ENCODE measurements at regions not wholly inside any gene's neighbourhood (a gene's known extent, or its start where the extent isn't known, plus 50 kb on each side); places are given as distances from the start of the nearest gene placed in this dataset.

DNA sequence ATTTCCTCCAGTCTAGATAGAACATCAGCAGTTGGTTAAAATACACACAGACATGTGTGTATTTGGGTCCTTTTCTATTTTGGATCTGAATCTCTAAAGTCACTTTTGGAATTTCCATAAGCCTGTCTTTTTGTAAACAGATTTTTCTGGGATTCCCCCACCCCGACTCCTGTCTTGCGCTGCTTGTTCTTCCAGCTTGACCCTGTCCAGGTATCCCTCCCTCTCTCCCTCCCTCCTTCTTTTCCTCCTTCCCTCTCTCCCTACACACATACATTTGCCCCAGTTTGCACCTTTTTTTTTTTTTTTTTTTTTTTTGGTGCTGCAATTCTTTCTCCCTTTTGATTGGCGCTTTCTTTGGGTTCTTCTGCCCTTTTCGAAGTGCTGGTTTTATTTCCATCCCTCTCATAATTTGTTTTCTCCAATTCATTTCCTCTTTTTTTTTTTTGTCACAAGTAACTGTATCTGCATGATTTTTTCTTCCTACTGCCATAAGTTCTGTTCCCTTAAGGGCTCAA lies 114.8 kb upstream of the SERTAD2 start:
- 16% methylated on average over 4 of the region's 4 CpGs for WGBS (ENCODE audit: insufficient coverage)
- CTCF ChIA-PET = interaction anchor here (1.2 to 2.3 kb wide), 4 partner anchors 10 to 115 kb away, joined by 3 to 7 read pairs (median 4); partner anchors contain the start of gene SERTAD2
- peak overlapping the region; percentile 76 to 90 for H3K27ac ChIP-seq (ENCODE audit: insufficient read depth in 1 of 2, low read depth in 1 of 2, low read length in 2 of 2, poor library complexity in 1 of 2, severe bottlenecking in 2 of 2)

DNA sequence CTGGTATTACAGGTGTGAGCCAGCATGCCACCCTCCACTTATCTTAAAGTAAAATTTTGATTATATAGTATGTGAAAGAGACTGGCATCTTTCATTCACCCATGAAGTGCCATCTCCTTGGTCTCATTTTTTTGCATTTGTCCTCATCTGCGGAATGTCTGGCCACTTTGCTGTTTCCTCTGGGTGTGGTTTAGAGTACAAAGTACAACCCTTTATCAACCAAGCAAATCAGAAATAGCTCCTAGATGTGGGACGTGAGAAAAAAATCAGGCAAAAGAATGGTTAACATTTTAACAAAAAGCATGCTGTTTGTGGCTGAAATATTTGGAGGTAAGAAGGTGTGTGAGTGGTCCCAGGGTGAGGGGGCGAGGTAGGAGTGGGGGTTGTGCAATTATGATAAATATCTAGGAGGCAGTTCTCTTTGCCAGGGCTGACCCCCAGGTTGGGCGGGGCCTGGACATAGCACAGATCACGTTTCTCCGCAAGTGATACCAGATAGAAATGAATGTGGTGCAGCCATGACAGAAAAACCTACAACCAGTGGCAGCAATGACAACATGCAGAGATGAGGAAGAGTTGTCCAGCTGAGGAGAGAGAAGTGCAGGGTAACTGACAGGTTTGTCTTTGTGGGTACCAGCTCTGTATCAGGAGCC lies 115.8 kb upstream of the SERTAD2 start:
- no peak for DNase-seq

More for the DNA sequence above, 114.8 kb upstream of the SERTAD2 start:
- peak overlapping the region; percentile 67 to 97 (median 83) for H3K4me3 ChIP-seq (ENCODE audit: control insufficient read depth in 1 of 7, extremely low read depth in 1 of 7, insufficient read depth in 4 of 7, low read depth in 2 of 7, low read length in 6 of 7)
- DNase-seq = peak in 2 of 3 donors; percentile 54 to 64
- POLR2A ChIA-PET = no interaction called here
- peaks cover 21 to 44% (median 33%) of the 10 kb centered on the region in 4 experiments for H3K4me1 ChIP-seq (ENCODE audit: control extremely low read depth in 1 of 4, control insufficient read depth in 4 of 4, insufficient read depth in 4 of 4, low read length in 3 of 4)
- no peaks in the 10 kb centered on the region for H3K36me3 ChIP-seq (ENCODE audit: control insufficient read depth in 4 of 4, insufficient read depth in 4 of 4, low read length in 3 of 4)
- H3K9me3 ChIP-seq (ENCODE audit: control extremely low read depth in 1 of 5, control insufficient read depth in 4 of 5, insufficient read depth in 2 of 5, low read depth in 1 of 5, low read length in 4 of 5) = no peaks in the 10 kb centered on the region
- H3K27me3 ChIP-seq (replicated peaks in 2 of 5; ENCODE audit: control insufficient read depth in 4 of 5, insufficient read depth in 5 of 5, low read length in 4 of 5) = no peaks in the 10 kb centered on the region

DNA sequence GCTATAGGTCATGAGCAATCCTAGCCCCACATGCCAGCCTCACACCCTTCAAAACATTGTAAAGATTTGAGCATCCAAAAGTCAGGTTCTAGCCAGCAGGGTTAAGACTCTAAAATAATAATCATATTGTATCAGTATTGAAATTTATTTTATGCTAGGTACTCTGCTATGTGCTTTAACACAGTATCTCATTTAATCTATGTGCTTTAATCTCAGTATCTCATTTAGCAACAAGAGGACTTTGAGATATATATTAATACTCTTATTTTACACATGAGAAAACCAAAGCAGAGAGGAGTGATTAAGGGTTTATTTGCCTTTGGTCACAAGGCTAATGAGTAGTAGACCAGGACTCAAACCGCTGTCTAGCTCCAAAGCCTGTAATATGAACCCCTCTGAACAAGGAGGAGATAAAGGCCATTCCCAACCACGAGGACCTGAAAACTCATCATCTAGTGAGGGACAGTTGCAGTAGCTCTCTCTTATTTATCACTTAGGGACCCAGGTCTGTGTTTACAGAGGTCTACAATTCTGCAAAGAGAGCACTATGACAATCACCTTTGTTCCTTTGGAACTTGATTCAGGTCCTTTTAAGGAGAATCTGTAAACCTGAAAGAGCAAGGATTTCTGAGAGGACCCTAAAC lies 116.5 kb upstream of the SERTAD2 start:
- CTCF ChIA-PET = interaction anchor here (0.7 to 1.6 kb wide), 4 partner anchors 61 to 125 kb away, joined by 3 to 5 read pairs (median 4); no protein-coding TSS in a partner anchor
- no peak for DNase-seq
- Histone ChIP-seq H3K4me3 (ENCODE audit: control insufficient read depth in 1 of 7, extremely low read depth in 1 of 7, insufficient read depth in 4 of 7, low read depth in 2 of 7, low read length in 6 of 7) (no peak overlapping the region), H3K9me3 (ENCODE audit: control extremely low read depth in 1 of 5, control insufficient read depth in 4 of 5, insufficient read depth in 2 of 5, low read depth in 1 of 5, low read length in 4 of 5) (peaks cover 0 to 5% (median 1%) of the 10 kb centered on the region in 5 experiments), H3K36me3 (ENCODE audit: control insufficient read depth in 4 of 4, insufficient read depth in 4 of 4, low read length in 3 of 4) (no peaks in the 10 kb centered on the region), H3K4me1 (ENCODE audit: control extremely low read depth in 1 of 4, control insufficient read depth in 4 of 4, insufficient read depth in 4 of 4, low read length in 3 of 4) (peaks cover 10 to 29% (median 22%) of the 10 kb centered on the region in 4 experiments), H3K27ac (ENCODE audit: insufficient read depth in 1 of 2, low read depth in 1 of 2, low read length in 2 of 2, poor library complexity in 1 of 2, severe bottlenecking in 2 of 2) (no peak overlapping the region), H3K27me3 (replicated peaks in 2 of 5; ENCODE audit: control insufficient read depth in 4 of 5, insufficient read depth in 5 of 5, low read length in 4 of 5) (no peaks in the 10 kb centered on the region)
- POLR2A ChIA-PET = interaction anchor here (0.6 kb wide), 1 partner anchor 19 kb away, joined by 3 read pairs; no protein-coding TSS in a partner anchor
- 100% methylated on average over 2 of the region's 2 CpGs for WGBS (ENCODE audit: insufficient coverage)

More for the DNA sequence above, 115.8 kb upstream of the SERTAD2 start:
- ChIA-PET POLR2A (interaction anchor here (0.6 kb wide), 1 partner anchor 19 kb away, joined by 3 read pairs; no protein-coding TSS in a partner anchor), CTCF (interaction anchor here (0.7 to 1.6 kb wide), 6 partner anchors 14 to 124 kb away, joined by 3 to 5 read pairs (median 4); partner anchors contain the start of gene SERTAD2)
- no peak overlapping the region for H3K27ac ChIP-seq (ENCODE audit: insufficient read depth in 1 of 2, low read depth in 1 of 2, low read length in 2 of 2, poor library complexity in 1 of 2, severe bottlenecking in 2 of 2)
- H3K36me3 ChIP-seq (ENCODE audit: control insufficient read depth in 4 of 4, insufficient read depth in 4 of 4, low read length in 3 of 4) = no peaks in the 10 kb centered on the region
- H3K27me3 ChIP-seq (replicated peaks in 2 of 5; ENCODE audit: control insufficient read depth in 4 of 5, insufficient read depth in 5 of 5, low read length in 4 of 5) = no peaks in the 10 kb centered on the region
- no peak overlapping the region for H3K4me3 ChIP-seq (ENCODE audit: control insufficient read depth in 1 of 7, extremely low read depth in 1 of 7, insufficient read depth in 4 of 7, low read depth in 2 of 7, low read length in 6 of 7)
- H3K4me1 ChIP-seq (ENCODE audit: control extremely low read depth in 1 of 4, control insufficient read depth in 4 of 4, insufficient read depth in 4 of 4, low read length in 3 of 4) = peaks cover 13 to 35% (median 25%) of the 10 kb centered on the region in 4 experiments
- peaks cover 0 to 2% (median 0%) of the 10 kb centered on the region in 5 experiments for H3K9me3 ChIP-seq (ENCODE audit: control extremely low read depth in 1 of 5, control insufficient read depth in 4 of 5, insufficient read depth in 2 of 5, low read depth in 1 of 5, low read length in 4 of 5)
- WGBS (ENCODE audit: insufficient coverage) = 71% methylated on average over 4 of the region's 6 CpGs

DNA sequence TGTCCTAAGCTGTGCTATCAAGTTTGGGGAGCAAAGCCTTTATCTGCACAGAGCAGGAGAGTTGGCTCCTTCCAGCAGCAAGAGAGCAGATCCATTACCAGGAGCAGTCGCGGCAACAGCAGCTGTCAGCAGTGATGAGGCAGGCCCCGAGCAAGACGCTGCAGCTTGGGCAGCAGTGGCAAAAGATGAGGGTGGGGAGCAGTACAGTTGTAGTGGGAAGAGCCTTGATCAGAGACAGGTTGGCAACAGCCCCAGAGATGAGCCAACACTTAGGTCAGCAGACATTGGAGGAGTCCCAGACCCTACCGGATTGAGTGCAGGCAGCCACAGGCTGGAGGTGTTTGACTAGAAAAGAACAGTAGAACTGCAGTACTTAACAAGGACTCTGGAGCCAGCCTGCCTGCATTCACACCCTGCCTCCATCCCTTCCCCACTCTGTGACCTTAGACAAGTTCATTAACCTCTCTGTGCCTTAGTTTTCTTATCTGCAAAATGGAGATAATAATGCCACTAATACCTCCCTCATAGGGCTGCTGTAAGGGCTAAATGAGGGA lies 117.1 kb upstream of the SERTAD2 start:
- no peak overlapping the region for H3K27ac ChIP-seq (ENCODE audit: insufficient read depth in 1 of 2, low read depth in 1 of 2, low read length in 2 of 2, poor library complexity in 1 of 2, severe bottlenecking in 2 of 2)
- no peak overlapping the region for H3K4me3 ChIP-seq (ENCODE audit: control insufficient read depth in 1 of 7, extremely low read depth in 1 of 7, insufficient read depth in 4 of 7, low read depth in 2 of 7, low read length in 6 of 7)
- WGBS (ENCODE audit: insufficient coverage) = 96% methylated on average over 5 of the region's 5 CpGs
- H3K9me3 ChIP-seq (ENCODE audit: control extremely low read depth in 1 of 5, control insufficient read depth in 4 of 5, insufficient read depth in 2 of 5, low read depth in 1 of 5, low read length in 4 of 5) = peaks cover 0 to 10% (median 6%) of the 10 kb centered on the region in 5 experiments
- POLR2A ChIA-PET = no interaction called here
- no peak for DNase-seq
- CTCF ChIA-PET = interaction anchor here (1.0 kb wide), 1 partner anchor 116 kb away, joined by 3 read pairs; no protein-coding TSS in a partner anchor
- H3K27me3 ChIP-seq (replicated peaks in 2 of 5; ENCODE audit: control insufficient read depth in 4 of 5, insufficient read depth in 5 of 5, low read length in 4 of 5) = no peaks in the 10 kb centered on the region
- no peaks in the 10 kb centered on the region for H3K36me3 ChIP-seq (ENCODE audit: control insufficient read depth in 4 of 4, insufficient read depth in 4 of 4, low read length in 3 of 4)
- H3K4me1 ChIP-seq (ENCODE audit: control extremely low read depth in 1 of 4, control insufficient read depth in 4 of 4, insufficient read depth in 4 of 4, low read length in 3 of 4) = peaks cover 10 to 29% (median 21%) of the 10 kb centered on the region in 4 experiments

DNA sequence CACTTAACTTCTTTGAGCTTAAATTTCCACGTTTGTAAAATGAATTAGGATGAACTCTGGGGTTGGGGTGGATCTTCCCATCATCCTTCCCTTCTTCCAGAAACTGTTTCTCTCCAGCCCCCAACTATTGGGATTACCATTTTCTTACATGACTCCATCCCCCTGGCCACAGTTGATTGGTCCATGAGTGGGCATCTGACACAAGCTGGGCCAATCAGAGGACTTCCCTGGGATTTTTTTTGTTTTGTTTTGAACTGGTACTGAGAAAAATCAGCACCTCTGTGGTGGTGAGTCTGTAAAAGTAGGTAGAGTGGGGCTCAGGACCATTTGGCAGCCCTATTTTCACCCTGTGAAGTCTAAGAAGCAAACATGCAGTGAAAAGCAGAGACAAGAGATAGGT lies 118.0 kb upstream of the SERTAD2 start:
- H3K4me3 ChIP-seq (ENCODE audit: control insufficient read depth in 1 of 7, extremely low read depth in 1 of 7, insufficient read depth in 4 of 7, low read depth in 2 of 7, low read length in 6 of 7) = no peak overlapping the region
- no CpG with 5 or more reads among the region's 1 CpG for WGBS (ENCODE audit: insufficient coverage)
- peaks cover 9 to 24% (median 18%) of the 10 kb centered on the region in 4 experiments for H3K4me1 ChIP-seq (ENCODE audit: control extremely low read depth in 1 of 4, control insufficient read depth in 4 of 4, insufficient read depth in 4 of 4, low read length in 3 of 4)
- ChIA-PET CTCF (interaction anchor here (1.7 kb wide), 1 partner anchor 61 kb away, joined by 5 read pairs; no protein-coding TSS in a partner anchor), POLR2A (no interaction called here)
- no peaks in the 10 kb centered on the region for H3K27me3 ChIP-seq (replicated peaks in 2 of 5; ENCODE audit: control insufficient read depth in 4 of 5, insufficient read depth in 5 of 5, low read length in 4 of 5)
- H3K27ac ChIP-seq (ENCODE audit: insufficient read depth in 1 of 2, low read depth in 1 of 2, low read length in 2 of 2, poor library complexity in 1 of 2, severe bottlenecking in 2 of 2) = no peak overlapping the region
- no peaks in the 10 kb centered on the region for H3K36me3 ChIP-seq (ENCODE audit: control insufficient read depth in 4 of 4, insufficient read depth in 4 of 4, low read length in 3 of 4)
- DNase-seq = no peak
- peaks cover 2 to 15% (median 6%) of the 10 kb centered on the region in 5 experiments for H3K9me3 ChIP-seq (ENCODE audit: control extremely low read depth in 1 of 5, control insufficient read depth in 4 of 5, insufficient read depth in 2 of 5, low read depth in 1 of 5, low read length in 4 of 5)

DNA sequence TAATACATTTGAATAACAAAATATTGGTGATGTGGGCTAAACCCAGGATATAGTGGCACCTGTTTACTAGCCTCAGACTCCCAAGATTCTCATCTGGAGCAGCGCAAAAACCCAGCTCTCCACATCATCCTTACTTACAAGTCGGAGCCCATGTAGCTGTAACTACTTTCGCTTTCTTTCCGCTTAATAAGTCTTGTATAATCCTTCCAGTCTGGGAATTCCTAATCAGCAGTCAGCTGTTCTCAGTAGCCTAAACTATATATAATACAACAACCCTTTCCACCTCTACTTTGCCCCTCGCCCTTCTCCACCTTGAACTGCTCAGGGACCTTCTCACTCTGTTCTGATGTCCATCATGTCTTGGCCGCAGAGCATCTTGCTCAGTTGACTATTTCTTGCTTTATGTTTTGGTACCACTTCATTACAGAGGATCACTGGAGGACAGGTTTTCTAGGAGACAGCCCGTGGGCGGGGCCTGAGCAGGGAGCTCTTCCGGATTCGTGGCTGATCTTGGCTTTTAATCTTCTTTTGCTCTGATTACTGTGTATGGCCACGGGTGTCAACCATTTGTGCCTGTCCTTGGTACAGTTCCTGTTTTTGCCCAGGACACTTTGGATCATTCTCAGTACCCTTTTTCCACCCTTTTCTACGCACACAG lies 119.9 kb upstream of the SERTAD2 start:
- Histone ChIP-seq H3K27me3 (replicated peaks in 2 of 5; ENCODE audit: control insufficient read depth in 4 of 5, insufficient read depth in 5 of 5, low read length in 4 of 5) (no peaks in the 10 kb centered on the region), H3K4me3 (ENCODE audit: control insufficient read depth in 1 of 7, extremely low read depth in 1 of 7, insufficient read depth in 4 of 7, low read depth in 2 of 7, low read length in 6 of 7) (no peak overlapping the region), H3K9me3 (ENCODE audit: control extremely low read depth in 1 of 5, control insufficient read depth in 4 of 5, insufficient read depth in 2 of 5, low read depth in 1 of 5, low read length in 4 of 5) (peaks cover 5 to 15% (median 6%) of the 10 kb centered on the region in 5 experiments), H3K27ac (ENCODE audit: insufficient read depth in 1 of 2, low read depth in 1 of 2, low read length in 2 of 2, poor library complexity in 1 of 2, severe bottlenecking in 2 of 2) (no peak overlapping the region), H3K4me1 (ENCODE audit: control extremely low read depth in 1 of 4, control insufficient read depth in 4 of 4, insufficient read depth in 4 of 4, low read length in 3 of 4) (peaks cover 3 to 15% (median 9%) of the 10 kb centered on the region in 4 experiments), H3K36me3 (ENCODE audit: control insufficient read depth in 4 of 4, insufficient read depth in 4 of 4, low read length in 3 of 4) (no peaks in the 10 kb centered on the region)
- no peak for DNase-seq
- CTCF ChIA-PET = interaction anchor here (1.0 to 1.7 kb wide), 3 partner anchors 59 to 180 kb away, joined by 3 to 5 read pairs (median 3); no protein-coding TSS in a partner anchor
- WGBS (ENCODE audit: insufficient coverage) = 98% methylated on average over 11 of the region's 12 CpGs
- POLR2A ChIA-PET = no interaction called here
